ENCODE measurements at regions not wholly inside any gene's neighbourhood (a gene's known extent, or its start where the extent isn't known, plus 50 kb on each side); places are given as distances from the start of the nearest gene placed in this dataset.

GRCh38 chrX:4451591-4451990, 738.1 kb upstream of the PRKX start:
- DNase-seq = no peak

- DNase-seq = no peak
Measured at GRCh38 chrX:4450177-4450576, 736.7 kb upstream of the PRKX start.

- DNase-seq = no peak
Measured at GRCh38 chrX:4435905-4436304, 722.5 kb upstream of the PRKX start.

GRCh38 chrX:4397471-4397870, 684.0 kb upstream of the PRKX start:
- no peak for DNase-seq

- DNase-seq = no peak
Measured at GRCh38 chrX:4382273-4382672, 668.8 kb upstream of the PRKX start.

- DNase-seq = no peak
Measured at GRCh38 chrX:4380710-4381109, 667.3 kb upstream of the PRKX start.

- DNase-seq = no peak
Measured at GRCh38 chrX:4379071-4379470, 665.6 kb upstream of the PRKX start.

GRCh38 chrX:4373791-4374190, 660.3 kb upstream of the PRKX start:
- no peak for DNase-seq

GRCh38 chrX:4358577-4358976, 645.1 kb upstream of the PRKX start:
- no peak for DNase-seq

- DNase-seq = no peak
Measured at GRCh38 chrX:4322916-4323315, 609.5 kb upstream of the PRKX start.

- no peak for DNase-seq
Measured at GRCh38 chrX:4320436-4320947, 607.0 kb upstream of the PRKX start.

- no peak for DNase-seq
Measured at GRCh38 chrX:4315891-4316290, 602.4 kb upstream of the PRKX start.

- no peak for DNase-seq
Measured at GRCh38 chrX:4314586-4314985, 601.1 kb upstream of the PRKX start.

- DNase-seq = no peak
Measured at GRCh38 chrX:4277122-4277521, 563.7 kb upstream of the PRKX start.

- DNase-seq = no peak
Measured at GRCh38 chrX:4268676-4269075, 555.2 kb upstream of the PRKX start.

- DNase-seq = no peak
Measured at GRCh38 chrX:4265036-4265435, 551.6 kb upstream of the PRKX start.

- peak; percentile 31 for DNase-seq
Measured at GRCh38 chrX:4263030-4263803, 549.8 kb upstream of the PRKX start.

GRCh38 chrX:4253092-4253491, 539.6 kb upstream of the PRKX start:
- DNase-seq = no peak

GRCh38 chrX:4249401-4249800, 536.0 kb upstream of the PRKX start:
- no peak for DNase-seq

GRCh38 chrX:4243759-4244158, 530.3 kb upstream of the PRKX start:
- DNase-seq = no peak

GRCh38 chrX:4240541-4241194, 527.2 kb upstream of the PRKX start:
- DNase-seq = no peak

- no peak for DNase-seq
Measured at GRCh38 chrX:4239650-4240540, 526.4 kb upstream of the PRKX start.

- no peak for DNase-seq
Measured at GRCh38 chrX:4238916-4239315, 525.5 kb upstream of the PRKX start.

All from eye (tissue), 1 donor.